GM19467 (cell line): ENCODE measurements at regions not wholly inside any gene's neighbourhood (a gene's known extent, or its start where the extent isn't known, plus 50 kb on each side); places are given as distances from the start of the nearest gene placed in this dataset.

Source experiments
- ATAC-seq: cut with Tn5 transposase; IDR thresholded peaks from one replicate; pipeline ENCODE4 v1.9.1; 2021; ENCODE audit warnings: mild to moderate bottlenecking, moderate library complexity; ENCODE audit not compliant: unreplicated experiment

- no peak for ATAC-seq
Observed at GRCh38 chr2:120826716-120827410, 91.2 kb downstream of the GLI2 start.

DNA sequence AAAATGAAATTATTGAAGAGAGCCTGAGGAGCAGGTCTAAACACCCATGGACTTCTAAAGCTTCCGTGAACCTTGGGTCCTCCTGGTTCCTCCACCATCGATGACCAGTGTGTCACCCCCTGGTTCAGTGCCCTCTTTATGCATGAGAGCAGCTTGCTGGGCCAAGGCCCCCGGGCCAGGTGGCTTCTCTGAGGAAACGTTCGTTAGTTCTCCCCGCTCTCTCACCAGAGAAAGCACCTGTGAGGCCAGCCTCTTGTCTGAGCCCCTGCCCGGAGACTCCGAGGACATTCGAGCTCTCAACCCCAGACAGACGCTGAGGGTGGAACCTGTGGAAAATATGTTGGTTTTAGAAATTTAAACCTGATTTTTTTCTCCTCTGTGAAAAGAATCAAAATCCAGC lies 92.4 kb downstream of the GLI2 start:
- no peak for ATAC-seq

DNA sequence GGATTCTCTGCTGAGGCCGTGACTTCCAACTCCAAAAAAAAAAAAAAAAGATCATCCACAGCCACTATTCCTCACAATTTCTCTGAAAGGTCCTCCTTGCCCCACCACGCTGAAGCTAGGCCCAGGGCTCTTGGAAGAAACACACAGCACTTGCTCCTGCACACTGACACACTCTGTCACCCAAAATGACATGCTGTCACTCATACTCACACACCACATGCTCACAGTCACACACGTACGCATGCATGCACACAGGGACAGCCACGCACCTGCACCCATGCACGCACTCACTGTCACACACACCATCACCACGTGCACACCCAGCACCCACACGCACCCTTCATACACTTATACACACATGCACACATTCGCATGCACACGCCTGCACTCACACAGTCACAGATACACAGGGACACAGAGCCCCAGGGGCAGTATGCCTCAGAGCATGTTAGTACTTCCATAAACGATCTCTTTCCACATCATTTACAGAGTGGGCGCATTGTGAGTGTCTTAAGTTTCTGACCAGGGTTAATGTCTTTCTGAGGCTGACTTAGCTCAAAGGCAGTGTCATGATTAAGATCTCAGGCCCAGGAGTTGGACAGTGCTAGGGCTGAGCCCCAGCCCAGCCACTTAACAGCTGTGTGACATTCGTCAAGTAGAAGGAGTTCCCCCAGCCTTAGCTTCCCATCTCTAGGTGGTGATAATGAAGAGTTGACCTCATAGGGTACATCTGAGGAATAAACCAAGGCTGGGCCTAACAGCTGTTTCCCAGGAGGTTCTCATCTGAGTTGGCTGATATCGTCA lies 93.4 kb downstream of the GLI2 start:
- ATAC-seq: no peak

GRCh38 chr2:120829633-120830025 lies 94.0 kb downstream of the GLI2 start:
- no peak for ATAC-seq

DNA sequence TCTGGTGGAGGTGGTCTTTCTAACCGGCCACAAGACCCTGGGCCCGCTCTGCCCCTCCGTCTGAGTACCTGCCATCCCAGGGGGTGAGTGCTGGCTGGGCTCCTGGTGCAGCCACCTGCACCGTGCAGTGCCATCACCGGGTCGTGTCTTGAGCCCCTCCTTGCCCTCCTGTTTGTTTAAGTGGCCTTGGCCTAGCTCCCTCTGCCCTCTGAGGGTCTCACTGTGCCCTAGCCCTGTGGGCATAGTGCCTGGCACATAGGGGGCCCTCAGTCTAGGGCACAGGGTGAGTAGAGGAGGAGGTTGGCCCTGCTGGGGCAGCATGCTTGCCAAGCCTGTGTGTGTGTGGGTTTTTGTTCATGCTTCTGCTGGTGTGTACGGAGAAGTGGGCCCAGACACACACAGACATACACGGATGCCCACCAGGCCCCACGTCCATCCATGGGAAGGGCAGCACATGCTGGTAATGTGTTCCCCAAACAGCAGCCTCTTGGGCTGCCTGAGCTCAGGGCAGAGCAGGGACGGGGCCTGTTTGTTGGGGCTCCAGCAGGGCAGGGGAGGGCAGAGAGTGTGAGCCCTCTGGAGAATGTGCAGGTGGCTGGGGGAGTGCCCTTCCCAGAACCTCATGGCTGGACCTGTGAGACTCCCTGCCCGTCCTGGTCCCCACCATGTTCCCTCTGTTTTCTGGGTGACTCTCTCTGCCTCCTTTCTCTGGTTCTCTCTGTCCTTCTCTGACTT lies 94.6 kb downstream of the GLI2 start:
- no peak for ATAC-seq

- ATAC-seq: no peak
Observed at GRCh38 chr2:120831086-120831485, 95.4 kb downstream of the GLI2 start.

DNA sequence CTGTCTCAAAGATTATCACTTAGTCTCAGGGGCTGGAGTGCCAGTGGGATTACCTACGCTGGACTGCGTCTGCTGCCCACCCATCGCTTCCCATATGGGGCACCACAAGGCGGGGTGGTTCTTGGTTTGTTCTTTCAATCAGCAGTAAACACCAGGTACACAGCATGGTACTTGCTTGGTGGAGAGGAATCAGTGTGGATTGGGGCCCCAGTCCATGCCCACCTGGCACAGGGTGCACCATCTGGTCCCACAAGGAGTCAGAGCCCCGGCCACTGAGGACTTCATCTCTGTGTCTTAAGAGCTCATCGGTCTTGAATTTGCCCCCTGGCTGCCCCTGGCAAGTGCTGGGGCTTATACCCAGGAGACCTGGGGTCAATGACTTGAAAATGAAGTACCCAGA lies 96.2 kb downstream of the GLI2 start:
- no peak for ATAC-seq

GRCh38 chr2:120832296-120833070 lies 96.8 kb downstream of the GLI2 start:
- ATAC-seq: no peak

DNA sequence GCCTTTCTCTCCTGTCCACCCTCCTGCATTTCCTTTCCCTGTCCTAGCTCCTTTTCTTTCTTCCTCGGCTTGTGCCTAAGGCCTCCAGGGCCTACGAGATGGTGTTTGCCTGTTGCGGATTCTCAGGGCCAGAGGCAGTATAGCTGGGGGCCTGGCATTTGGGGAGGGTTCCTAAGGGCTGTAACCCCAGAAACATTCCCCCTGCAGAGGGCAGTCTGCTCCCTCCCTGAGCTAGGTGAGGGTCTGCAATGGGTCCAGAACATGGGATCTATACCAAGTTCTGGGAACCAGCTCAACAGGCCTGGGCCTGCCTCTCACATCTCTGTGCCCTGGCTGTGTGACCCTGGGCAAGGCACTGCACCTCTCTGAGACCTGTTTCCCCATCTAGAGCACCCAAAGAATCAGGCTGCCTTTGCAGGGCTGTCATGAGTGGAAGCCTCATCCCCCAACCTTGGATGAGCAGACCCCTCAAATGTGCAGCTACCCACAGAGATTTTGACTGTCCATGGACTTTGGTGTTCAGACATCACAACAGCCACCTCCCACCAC lies 97.5 kb downstream of the GLI2 start:
- no peak for ATAC-seq

- ATAC-seq: no peak
Observed at GRCh38 chr2:120834206-120834605, 98.5 kb downstream of the GLI2 start.

- ATAC-seq: no peak
Observed at GRCh38 chr2:120836281-120836680, 100.6 kb downstream of the GLI2 start.

DNA sequence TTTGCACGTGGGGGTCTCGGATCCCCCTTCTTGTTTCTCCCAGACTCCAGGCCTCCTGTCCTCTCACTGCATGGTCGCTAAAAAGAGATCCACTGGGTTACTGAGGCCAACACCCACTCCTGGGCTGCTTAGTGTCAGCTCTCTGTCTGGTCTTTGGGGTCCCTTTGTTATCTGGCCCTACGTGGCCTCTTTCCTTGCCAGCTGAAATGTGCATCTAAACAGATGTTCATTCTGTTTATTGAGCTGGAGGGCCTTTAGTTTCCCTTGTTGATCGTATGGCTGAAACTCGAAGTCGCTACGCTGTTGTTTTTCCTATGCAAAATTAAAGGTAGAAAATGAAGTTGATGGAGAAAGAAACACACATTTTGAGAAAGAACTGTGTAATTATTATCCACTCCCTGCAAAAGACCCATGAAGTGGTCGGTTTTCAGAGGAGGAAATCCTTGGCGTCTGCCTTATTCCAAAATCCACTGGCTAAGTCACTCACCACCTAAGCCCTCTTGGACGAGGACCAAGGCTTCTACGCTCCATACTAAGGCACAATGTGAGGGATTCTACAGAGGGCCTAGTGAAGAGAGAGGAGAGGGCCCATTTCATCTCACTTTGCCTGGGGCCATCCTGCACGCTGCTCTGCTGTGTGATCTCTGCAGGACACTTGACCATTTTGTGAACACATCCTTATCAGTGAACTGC lies 105.3 kb downstream of the GLI2 start:
- ATAC-seq: no peak

GRCh38 chr2:120842456-120843439 lies 107.1 kb downstream of the GLI2 start:
- no peak for ATAC-seq

DNA sequence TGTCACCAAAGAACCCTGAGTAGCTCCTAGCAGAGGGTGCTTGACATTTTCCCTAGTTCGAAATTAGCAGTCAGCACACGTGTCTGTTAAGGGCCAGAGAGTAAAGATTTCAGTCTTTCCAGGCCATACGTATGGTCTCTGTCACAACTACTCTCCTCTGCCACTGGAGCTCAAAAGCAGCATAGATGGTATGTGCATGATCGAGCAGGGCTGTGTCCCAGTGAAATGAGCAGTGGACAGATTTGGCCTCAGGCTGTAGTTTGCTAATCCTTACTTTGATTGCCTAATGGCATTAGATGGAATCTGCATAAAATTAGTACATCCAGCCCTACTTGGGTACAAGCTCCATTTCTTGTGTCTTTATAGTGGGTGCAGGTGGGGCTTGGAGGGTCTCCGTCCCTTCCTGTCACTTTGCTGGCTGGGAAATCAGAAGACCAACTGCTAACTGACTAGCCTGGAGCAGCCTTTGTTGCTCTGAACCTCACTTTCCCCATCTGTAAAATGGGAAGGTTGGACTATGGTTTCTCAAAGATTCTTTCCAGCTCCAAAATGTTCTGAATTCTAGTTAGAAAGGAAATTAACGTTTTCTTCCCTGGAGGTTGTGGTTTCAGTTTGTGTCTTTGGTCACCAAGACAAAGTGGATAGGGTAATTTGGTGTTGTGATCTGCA lies 108.5 kb downstream of the GLI2 start:
- no peak for ATAC-seq

- no peak for ATAC-seq
Observed at GRCh38 chr2:120845277-120845676, 109.6 kb downstream of the GLI2 start.

DNA sequence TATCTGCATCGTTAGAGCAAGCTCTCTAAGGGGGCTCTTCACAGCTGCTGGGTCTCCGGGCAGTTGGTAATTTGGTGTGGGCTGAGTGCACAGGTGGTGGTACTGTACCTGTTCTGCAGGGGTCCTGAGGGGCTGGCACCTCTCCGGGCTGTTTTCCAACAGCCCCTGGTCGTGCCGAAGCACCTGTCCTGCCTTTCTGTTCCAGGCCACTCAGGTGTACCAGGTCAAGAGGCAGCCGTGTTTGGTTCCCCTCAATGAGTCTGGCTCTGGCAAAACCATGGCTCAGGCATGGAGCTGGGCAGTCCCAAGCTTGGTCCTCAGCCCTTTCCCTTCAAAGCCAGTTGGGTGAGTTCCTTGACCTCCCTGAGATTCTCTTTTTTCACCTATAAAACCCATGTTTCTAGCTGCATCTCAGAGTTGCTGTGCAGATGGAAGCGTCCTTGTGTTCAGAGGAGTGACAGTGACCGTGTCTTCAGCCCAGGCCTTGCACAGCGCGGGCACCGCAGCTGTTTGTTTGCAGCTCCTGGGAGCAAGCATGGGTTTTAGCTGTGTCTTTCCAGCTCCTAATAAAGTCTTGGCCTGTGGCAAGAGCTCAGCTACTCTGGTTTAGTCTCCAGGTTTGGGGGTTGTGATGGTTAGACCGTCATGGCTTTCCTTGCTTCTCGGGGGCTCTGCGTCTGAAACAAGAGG lies 110.9 kb downstream of the GLI2 start:
- no peak for ATAC-seq

- no peak for ATAC-seq
Observed at GRCh38 chr2:120847700-120848321, 112.1 kb downstream of the GLI2 start.
